ENCODE measurements at regions not wholly inside any gene's neighbourhood (a gene's known extent, or its start where the extent isn't known, plus 50 kb on each side); places are given as distances from the start of the nearest gene placed in this dataset.
"Not testable (repeated sequence)": the region's sequence is repeated elsewhere in the genome, so short reads cannot be mapped to it uniquely, and the experiment has no call there.

DNA sequence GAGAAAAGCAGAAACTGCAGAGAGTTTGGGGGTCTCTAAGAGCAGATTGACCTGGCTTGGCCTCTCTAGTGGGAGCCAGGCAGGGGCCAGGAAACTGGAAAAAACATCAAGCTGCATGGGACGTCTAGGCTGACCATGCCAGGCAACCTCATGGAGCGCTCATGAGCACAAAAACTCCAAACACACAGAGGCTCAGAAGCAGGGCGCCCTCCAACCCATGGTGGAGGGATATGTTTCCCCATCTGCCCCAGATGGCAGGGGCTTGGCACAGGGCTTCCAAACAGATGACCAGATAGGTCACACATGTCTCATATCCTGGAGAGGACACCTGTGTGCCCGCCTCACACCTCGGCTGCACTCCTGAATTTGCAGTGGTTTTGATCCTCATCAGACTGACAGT, 879.0 kb downstream of the UQCRFS1 start:
- DNase-seq = no peak

GRCh38 chr19:28332886-28333285, 880.1 kb downstream of the UQCRFS1 start:
- DNase-seq = no peak

- DNase-seq = no peak
Measured at GRCh38 chr19:28332351-28332750, 880.6 kb downstream of the UQCRFS1 start.

DNA sequence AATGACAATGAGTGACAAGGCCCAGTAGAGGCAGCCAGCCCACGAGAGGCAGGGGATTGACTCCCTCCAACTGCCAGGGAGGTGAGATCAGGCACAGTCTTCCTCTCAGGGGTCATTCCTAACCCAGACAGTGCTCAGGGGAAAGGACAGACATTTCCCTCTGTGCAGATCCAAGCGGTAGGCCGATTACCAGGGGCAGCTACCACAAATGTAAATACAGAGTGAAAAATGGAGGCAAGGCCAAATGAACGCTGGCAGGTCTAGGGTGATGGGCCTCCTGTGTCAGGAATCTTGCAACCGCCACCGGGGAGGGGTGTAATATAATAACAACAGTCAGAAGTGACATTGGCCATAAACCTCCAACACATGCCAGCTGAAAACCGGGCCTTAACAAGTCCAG, 881.4 kb downstream of the UQCRFS1 start:
- DNase-seq = no peak

GRCh38 chr19:28330831-28331230, 882.1 kb downstream of the UQCRFS1 start:
- DNase-seq = no peak

- DNase-seq = no peak
Measured at GRCh38 chr19:28329429-28329828, 883.5 kb downstream of the UQCRFS1 start.

DNA sequence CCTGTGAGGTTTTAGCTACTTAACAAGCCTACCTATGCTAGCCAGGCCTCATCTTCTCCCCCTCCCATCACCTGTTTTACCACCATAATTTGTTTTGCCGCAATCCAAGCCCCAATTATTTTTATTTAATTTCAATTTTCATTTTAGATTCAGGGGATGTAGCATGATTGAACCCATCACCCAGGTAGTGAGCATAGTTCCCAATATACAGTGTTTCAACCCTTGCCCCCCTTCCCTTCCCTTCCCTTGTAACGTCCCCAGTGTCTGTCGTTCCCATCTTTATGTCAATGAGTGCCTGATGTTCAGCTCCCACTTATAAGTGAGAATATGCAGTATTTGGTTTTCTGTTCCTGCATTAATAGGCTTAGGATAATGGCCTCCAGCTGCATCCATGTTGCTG, 885.0 kb downstream of the UQCRFS1 start:
- no peak for DNase-seq

GRCh38 chr19:28326746-28327145, 886.2 kb downstream of the UQCRFS1 start:
- DNase-seq = no peak

DNA sequence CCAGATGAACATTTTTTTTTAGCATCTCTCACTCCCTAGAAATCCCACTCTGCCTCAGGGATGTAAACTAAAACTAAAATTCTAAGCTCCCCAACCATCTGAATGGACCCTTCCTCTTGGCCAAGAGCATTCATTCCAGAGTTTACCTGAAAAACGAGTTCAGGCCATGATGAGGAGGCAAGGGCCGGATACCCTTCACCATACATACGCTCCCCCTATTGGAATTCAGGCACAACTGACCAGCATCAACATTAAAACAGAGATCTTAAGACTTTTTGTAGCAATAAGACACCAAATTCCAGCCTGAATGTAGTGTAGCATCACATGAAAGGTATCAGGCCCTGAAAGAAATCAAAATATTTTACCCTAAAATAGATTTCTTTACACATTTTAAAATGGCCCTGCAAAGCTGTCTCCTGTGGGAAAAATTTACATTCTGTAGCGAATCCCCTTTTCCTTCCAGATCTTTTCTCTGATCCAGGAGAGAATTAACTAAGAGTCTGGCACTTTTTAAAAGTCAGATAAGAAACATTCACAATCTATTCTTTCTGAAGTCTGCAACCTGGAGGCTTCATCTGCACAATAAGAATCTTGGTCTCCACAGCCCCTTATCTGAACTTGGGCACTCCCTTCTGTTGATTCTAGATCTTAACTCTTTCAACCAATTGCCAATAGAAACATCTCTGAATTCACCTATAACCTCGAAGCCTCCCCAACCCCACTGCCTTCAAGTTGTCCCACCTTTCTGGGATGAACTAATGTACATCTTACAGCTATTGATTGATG, 888.5 kb downstream of the UQCRFS1 start:
- no peak for DNase-seq

GRCh38 chr19:28322945-28323344, 890.0 kb downstream of the UQCRFS1 start:
- DNase-seq = no peak

- DNase-seq = no peak
Measured at GRCh38 chr19:28322491-28322890, 890.5 kb downstream of the UQCRFS1 start.

DNA sequence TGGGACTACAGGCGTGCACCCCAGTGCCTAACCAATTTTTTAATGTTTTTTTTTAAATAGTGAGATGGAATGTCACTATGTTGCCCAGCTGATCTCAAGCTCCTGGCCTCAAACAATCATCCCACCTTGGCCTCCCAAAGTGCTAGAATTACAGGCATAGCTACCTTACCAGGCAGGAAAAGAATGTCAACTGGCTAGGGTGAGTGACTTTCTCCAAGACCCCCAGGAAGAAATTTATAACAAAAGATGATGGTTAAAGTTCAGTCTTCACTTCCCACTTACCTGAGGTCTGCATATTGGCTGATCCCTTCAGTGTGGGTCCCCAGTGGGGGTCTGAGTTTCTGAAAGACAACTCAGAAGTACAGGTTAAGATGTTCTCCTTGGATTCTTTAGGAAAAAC, 893.0 kb downstream of the UQCRFS1 start:
- DNase-seq = no peak

DNA sequence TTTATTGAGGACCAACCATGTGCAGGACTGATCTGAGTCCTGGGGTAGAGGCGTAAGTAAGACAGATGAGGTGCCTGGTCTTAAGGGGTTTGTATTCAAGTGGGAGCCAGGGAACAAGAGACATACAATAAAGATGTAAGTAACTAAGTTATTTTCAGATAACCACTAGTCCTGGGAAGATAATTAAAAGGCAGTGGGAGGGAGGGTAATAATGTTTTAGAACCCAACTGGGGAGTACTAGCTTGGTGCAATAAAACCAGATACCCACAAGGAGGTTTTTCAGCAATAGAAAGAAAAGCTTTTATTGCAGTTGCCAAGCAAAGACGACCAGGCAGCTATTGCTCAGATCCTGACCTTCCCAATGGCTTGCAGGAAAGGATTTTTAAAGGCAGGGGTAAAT, 893.7 kb downstream of the UQCRFS1 start:
- DNase-seq = no peak

DNA sequence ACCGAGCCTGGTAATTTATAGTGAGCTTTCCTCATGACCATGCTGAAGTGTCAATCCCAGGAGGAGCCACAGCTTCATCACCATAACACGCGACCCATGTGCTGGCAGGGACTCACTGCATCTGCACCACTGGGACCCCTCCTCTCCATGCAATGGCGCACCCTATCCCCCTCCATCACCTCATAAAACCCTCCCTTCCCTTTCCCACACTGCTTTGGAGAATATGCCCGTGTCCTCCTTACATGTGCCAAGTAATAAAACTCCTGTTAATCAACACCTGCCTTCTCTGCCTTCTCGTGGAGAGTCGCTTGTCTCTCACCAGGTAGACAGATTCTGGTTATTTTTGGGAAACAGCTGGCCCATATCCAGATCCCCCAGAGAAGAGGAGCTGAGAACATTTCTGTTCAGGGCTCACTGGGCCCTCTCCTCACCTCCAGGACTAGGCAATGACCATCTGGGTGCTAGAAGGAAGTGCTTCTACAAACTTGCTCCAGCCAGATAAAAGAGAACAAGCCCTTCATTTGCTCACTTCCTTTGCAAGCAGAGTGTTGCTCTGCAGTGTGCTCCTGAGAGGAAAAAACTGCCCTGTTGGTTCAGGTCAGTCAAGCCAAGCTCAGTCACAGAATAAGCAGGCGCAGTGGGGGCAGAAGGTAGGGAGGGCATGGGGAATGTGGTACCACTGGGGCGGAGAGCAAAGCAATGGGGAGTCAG, 894.3 kb downstream of the UQCRFS1 start:
- DNase-seq = no peak

- DNase-seq = no peak
Measured at GRCh38 chr19:28316464-28316863, 896.5 kb downstream of the UQCRFS1 start.

GRCh38 chr19:28314756-28315155, 898.2 kb downstream of the UQCRFS1 start:
- DNase-seq = no peak

DNA sequence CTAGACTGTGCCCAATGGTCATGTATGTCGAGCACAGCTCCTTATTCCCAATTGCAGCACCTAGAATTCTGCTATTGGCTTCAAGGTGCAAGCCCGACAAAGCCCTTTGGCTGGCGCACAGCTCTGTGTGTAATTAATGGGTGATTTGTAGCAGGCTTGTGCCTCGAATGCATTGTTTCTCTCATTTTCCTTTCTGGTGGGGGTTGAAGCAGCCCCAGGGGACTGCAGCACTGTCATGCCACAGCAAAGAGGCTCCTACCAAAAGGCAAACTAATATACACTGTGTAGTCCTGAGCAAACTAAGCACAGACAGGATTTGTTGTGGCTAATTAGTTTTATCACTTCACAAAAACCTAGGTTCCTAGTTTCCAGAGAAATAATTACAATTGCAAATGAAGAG, 898.7 kb downstream of the UQCRFS1 start:
- DNase-seq = no peak

DNA sequence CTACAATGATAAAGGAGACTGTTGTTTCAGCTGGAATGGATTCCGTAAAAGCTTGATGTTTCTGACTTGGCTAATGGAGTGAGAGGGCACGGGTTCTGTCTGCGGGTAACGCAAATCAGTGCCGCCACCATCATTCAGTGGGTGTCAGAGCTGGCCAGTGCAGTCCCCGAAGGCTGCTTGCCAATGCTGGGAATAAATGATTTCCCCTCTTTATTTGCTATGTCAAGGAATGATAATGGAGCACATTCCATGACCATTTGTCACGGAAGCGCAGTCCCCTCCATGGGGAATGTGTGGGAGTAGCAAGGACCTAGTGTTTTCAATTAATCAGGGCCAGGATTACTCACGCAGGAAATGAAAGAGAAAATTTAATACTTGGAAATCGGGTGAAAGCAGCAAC, 899.3 kb downstream of the UQCRFS1 start:
- no peak for DNase-seq

DNA sequence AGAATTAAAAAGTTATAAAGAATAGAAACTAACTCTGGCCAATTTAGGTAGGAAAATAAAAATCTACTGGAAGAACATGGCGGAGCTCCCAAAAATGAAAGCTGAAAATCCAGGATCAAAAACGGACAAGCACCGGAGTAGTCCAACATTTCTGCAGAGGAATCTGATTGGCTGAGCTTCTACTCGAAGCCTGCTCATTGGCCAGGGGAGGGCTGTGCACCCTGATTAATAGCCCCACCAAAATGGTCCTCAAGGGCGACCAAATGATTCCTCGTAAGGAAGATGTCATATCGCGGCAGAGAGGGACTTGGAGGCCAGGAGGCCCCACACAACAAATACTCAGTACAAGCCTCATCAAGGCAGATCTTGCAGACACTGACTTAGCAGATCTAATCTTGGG, 900.7 kb downstream of the UQCRFS1 start:
- no peak for DNase-seq

- not testable (repeated sequence) for DNase-seq
Measured at GRCh38 chr19:28310829-28311228, 902.1 kb downstream of the UQCRFS1 start.

DNA sequence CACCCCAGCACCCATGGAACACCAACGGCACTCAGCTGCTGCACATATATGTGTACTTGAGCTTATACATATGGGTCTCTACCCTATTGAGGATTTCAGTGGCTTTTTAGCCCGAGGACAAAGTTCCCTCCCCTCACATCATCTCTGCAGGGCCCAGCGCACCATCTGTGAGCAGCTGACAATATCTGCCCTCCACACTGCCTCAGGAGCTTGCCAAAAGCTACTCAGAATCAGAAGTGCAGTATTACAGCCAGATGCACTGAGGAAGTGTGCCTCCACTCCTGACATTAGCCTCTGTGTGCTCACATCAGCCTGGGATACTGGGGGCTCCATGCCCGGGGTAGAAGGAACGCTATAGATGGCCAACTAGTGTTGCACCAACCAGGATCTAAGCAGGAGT, 903.9 kb downstream of the UQCRFS1 start:
- DNase-seq = no peak

- no peak for DNase-seq
Measured at GRCh38 chr19:28307963-28308362, 905.0 kb downstream of the UQCRFS1 start.

DNA sequence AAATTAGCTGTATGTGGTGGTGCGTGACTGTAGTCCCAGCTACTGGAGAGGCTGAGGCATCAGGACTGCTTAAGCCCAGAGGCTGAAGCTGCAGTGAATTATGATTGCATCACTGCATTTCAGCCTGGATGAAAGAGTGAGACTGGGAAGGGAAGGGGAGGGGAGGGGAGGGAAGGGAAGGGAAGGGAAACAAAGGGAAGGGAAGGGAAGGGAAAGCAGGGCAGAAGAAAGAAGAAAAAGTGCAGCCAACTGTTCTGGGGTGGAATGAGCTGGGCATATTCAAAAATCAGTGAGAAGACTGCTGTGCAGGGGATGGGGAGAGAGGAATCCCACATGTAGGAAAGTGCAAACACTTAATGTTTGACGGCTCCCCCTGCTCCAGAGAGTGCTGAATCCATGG, 905.5 kb downstream of the UQCRFS1 start:
- no peak for DNase-seq

DNA sequence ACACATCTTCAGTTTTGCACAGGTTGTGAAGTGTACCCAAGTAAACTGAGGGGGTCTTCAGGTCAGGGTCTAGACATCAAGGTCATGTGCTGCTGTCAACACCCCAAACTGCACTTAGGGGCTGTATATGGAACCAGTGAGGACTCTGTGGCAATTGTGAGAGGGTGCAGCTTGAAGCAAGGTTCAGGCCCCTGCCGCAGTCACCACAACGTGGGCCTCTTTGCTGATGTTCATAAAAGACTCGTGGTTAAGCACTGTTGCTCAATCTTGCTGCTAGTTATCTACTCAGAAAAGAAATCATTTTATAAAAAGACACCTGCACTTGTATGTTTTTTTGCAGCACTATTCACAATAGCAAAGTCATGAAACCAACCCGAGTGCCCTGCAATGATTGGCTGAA, 907.4 kb downstream of the UQCRFS1 start:
- no peak for DNase-seq

- DNase-seq = no peak
Measured at GRCh38 chr19:28303502-28303901, 909.4 kb downstream of the UQCRFS1 start.
